ENCODE measurements at regions not wholly inside any gene's neighbourhood (a gene's known extent, or its start where the extent isn't known, plus 50 kb on each side); places are given as distances from the start of the nearest gene placed in this dataset.

GRCh38 chr3:82977871-82978270 is 1216.4 kb upstream of the GBE1 start:
- Histone ChIP-seq H3K4me3 (replicated peaks in 1 of 3; ENCODE audit: low read depth in 2 of 3, low read length in 3 of 3) (no peak overlapping the region), H3K36me3 (replicated peaks in 1 of 2; ENCODE audit: control insufficient read depth in 1 of 2, insufficient read depth in 2 of 2, low read length in 2 of 2) (no peaks in the 10 kb centered on the region), H3K27ac (ENCODE audit: low read depth in 1 of 2, low read length in 2 of 2) (no peak overlapping the region), H2AFZ (ENCODE audit: insufficient read depth, low read depth, low read length, poor library complexity, severe bottlenecking) (no peak overlapping the region), H3K9ac (ENCODE audit: insufficient read depth, low read length, poor library complexity, severe bottlenecking) (no peak overlapping the region), H3K79me2 (ENCODE audit: insufficient read depth, low read length) (no peaks in the 10 kb centered on the region), H3K4me1 (ENCODE audit: control insufficient read depth in 1 of 2, insufficient read depth in 2 of 2, low read length in 2 of 2) (no peaks in the 10 kb centered on the region), H3K27me3 (ENCODE audit: control insufficient read depth in 2 of 2, insufficient read depth in 2 of 2, low read length in 2 of 2) (no peaks in the 10 kb centered on the region), H3K9me3 (replicated peaks in 1 of 2; ENCODE audit: control insufficient read depth in 1 of 2, insufficient read depth in 1 of 2, low read length in 2 of 2) (peaks cover 3 to 6% of the 10 kb centered on the region in 2 donors), H4K20me1 (ENCODE audit: insufficient read depth, low read length) (no peaks in the 10 kb centered on the region), H3K4me2 (replicated peaks; ENCODE audit: extremely low read depth, low read length, poor library complexity, severe bottlenecking) (no peak overlapping the region)
- DNase-seq: no peak
- no peaks in the 10 kb centered on the region for H3K4me1 Mint-ChIP-seq
- no peaks in the 10 kb centered on the region for H3K36me3 Mint-ChIP-seq
- peaks cover 0 to 11% (median 4%) of the 10 kb centered on the region in 7 donors for H3K9me3 Mint-ChIP-seq
- 100% methylated on average over 1 of the region's 3 CpGs for WGBS (ENCODE audit: insufficient coverage)
- peaks cover 0 to 2% (median 0%) of the 10 kb centered on the region in 3 donors for H3K27me3 Mint-ChIP-seq (ENCODE audit: low read depth in 3 of 3)
- no peak overlapping the region for H3K4me3 Mint-ChIP-seq
- intact Hi-C loops (cut with micrococcal nuclease): no loop called here
- TF ChIP-seq, protein P1, sequence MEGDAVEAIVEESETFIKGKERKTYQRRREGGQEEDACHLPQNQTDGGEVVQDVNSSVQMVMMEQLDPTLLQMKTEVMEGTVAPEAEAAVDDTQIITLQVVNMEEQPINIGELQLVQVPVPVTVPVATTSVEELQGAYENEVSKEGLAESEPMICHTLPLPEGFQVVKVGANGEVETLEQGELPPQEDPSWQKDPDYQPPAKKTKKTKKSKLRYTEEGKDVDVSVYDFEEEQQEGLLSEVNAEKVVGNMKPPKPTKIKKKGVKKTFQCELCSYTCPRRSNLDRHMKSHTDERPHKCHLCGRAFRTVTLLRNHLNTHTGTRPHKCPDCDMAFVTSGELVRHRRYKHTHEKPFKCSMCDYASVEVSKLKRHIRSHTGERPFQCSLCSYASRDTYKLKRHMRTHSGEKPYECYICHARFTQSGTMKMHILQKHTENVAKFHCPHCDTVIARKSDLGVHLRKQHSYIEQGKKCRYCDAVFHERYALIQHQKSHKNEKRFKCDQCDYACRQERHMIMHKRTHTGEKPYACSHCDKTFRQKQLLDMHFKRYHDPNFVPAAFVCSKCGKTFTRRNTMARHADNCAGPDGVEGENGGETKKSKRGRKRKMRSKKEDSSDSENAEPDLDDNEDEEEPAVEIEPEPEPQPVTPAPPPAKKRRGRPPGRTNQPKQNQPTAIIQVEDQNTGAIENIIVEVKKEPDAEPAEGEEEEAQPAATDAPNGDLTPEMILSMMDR (IDR thresholded peaks at IDR 0.05): no peak
- no peak overlapping the region for H3K27ac Mint-ChIP-seq

DNA sequence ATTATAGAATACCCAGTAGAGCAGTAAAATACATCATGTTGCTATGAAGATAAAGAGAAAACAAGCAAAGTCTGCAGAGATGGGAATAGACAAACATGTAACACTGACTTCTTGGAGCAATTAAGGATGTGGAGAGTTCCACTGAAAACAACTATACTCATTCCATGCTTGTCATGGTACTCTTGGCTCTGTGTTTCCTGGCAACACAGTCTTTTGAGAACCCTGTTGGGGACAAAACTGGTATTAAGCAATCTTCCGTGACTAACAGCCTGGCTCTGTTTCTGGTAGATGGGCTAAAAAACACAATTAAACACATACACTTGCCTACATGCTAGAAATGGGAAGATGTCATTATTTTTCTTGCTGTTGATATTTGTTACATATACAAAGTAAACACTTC is 1212.3 kb upstream of the GBE1 start:
- Histone ChIP-seq H3K4me2 (replicated peaks; ENCODE audit: extremely low read depth, low read length, poor library complexity, severe bottlenecking) (no peak overlapping the region), H3K9ac (ENCODE audit: insufficient read depth, low read length, poor library complexity, severe bottlenecking) (no peak overlapping the region), H3K4me1 (ENCODE audit: control insufficient read depth in 1 of 2, insufficient read depth in 2 of 2, low read length in 2 of 2) (no peaks in the 10 kb centered on the region), H3K79me2 (ENCODE audit: insufficient read depth, low read length) (no peaks in the 10 kb centered on the region), H3K4me3 (replicated peaks in 1 of 3; ENCODE audit: low read depth in 2 of 3, low read length in 3 of 3) (no peak overlapping the region), H3K9me3 (replicated peaks in 1 of 2; ENCODE audit: control insufficient read depth in 1 of 2, insufficient read depth in 1 of 2, low read length in 2 of 2) (no peaks in the 10 kb centered on the region), H3K27ac (ENCODE audit: low read depth in 1 of 2, low read length in 2 of 2) (no peak overlapping the region), H2AFZ (ENCODE audit: insufficient read depth, low read depth, low read length, poor library complexity, severe bottlenecking) (no peak overlapping the region), H3K27me3 (ENCODE audit: control insufficient read depth in 2 of 2, insufficient read depth in 2 of 2, low read length in 2 of 2) (no peaks in the 10 kb centered on the region), H3K36me3 (replicated peaks in 1 of 2; ENCODE audit: control insufficient read depth in 1 of 2, insufficient read depth in 2 of 2, low read length in 2 of 2) (no peaks in the 10 kb centered on the region), H4K20me1 (ENCODE audit: insufficient read depth, low read length) (no peaks in the 10 kb centered on the region)
- no peak for DNase-seq
- Mint-ChIP-seq H3K27ac (no peak overlapping the region), H3K4me1 (no peaks in the 10 kb centered on the region), H3K4me3 (no peak overlapping the region), H3K27me3 (ENCODE audit: low read depth in 3 of 3) (peaks cover 0 to 2% (median 0%) of the 10 kb centered on the region in 3 donors), H3K9me3 (peaks cover 0 to 7% (median 3%) of the 10 kb centered on the region in 7 donors), H3K36me3 (no peaks in the 10 kb centered on the region)
- TF ChIP-seq, protein P1 (IDR thresholded peaks at IDR 0.05): no peak
- intact Hi-C loops (cut with micrococcal nuclease): no loop called here
- no CpG with 5 or more reads among the region's 1 CpG for whole genome bisulfite sequencing (ENCODE audit: insufficient coverage)

Data from CD14-positive monocyte (primary cell).